D721Med (cell line): ENCODE measurements at regions not wholly inside any gene's neighbourhood (a gene's known extent, or its start where the extent isn't known, plus 50 kb on each side); places are given as distances from the start of the nearest gene placed in this dataset.

ENCODE experiments used
- DNase-seq: peaks from one replicate; pipeline ENCODE4 v3.0.0; 2011; ENCODE audit warnings: low spot score; ENCODE audit not compliant: insufficient read length
- FAIRE-seq: peaks from 2 replicates; lab custom pipeline; 2011; peaks lifted over from hg19 to GRCh38; lab: Jason Lieb, UNC
- CTCF ChIP-seq: IDR thresholded peaks from 2 replicates; pipeline ENCODE4 v1.5.1; 2012; ENCODE audit warnings: mild to moderate bottlenecking, control low read depth; ENCODE audit not compliant: insufficient read depth; ENCODE audit errors: missing control alignments

GRCh38 chr10:107611115-107611514, 446.6 kb upstream of the SORCS1 start:
- no peak for FAIRE-seq
- TF ChIP-seq CTCF = no peak

GRCh38 chr10:107589081-107589480, 424.6 kb upstream of the SORCS1 start:
- DNase-seq (no peak), FAIRE-seq (no peak)

More at GRCh38 chr10:107611115-107611514, 446.6 kb upstream of the SORCS1 start:
- no peak for DNase-seq

GRCh38 chr10:107585630-107586029, 421.1 kb upstream of the SORCS1 start:
- FAIRE-seq (no peak), DNase-seq (no peak)
- no peak for TF ChIP-seq CTCF

More at GRCh38 chr10:107589081-107589480, 424.6 kb upstream of the SORCS1 start:
- TF ChIP-seq CTCF = no peak

- DNase-seq (no peak), FAIRE-seq (no peak)
- TF ChIP-seq CTCF = no peak
Measured at GRCh38 chr10:107583974-107584373, 419.5 kb upstream of the SORCS1 start.

- FAIRE-seq = no peak
Measured at GRCh38 chr10:107579970-107580369, 415.5 kb upstream of the SORCS1 start.

GRCh38 chr10:107577221-107577620, 412.7 kb upstream of the SORCS1 start:
- DNase-seq (no peak), FAIRE-seq (no peak)
- TF ChIP-seq CTCF = no peak

More at GRCh38 chr10:107579970-107580369, 415.5 kb upstream of the SORCS1 start:
- no peak for DNase-seq
- TF ChIP-seq CTCF = no peak

- FAIRE-seq (no peak), DNase-seq (no peak)
- TF ChIP-seq CTCF = no peak
Measured at GRCh38 chr10:107576746-107577145, 412.2 kb upstream of the SORCS1 start.
